ENCODE measurements at regions not wholly inside any gene's neighbourhood (a gene's known extent, or its start where the extent isn't known, plus 50 kb on each side); places are given as distances from the start of the nearest gene placed in this dataset.

DNA sequence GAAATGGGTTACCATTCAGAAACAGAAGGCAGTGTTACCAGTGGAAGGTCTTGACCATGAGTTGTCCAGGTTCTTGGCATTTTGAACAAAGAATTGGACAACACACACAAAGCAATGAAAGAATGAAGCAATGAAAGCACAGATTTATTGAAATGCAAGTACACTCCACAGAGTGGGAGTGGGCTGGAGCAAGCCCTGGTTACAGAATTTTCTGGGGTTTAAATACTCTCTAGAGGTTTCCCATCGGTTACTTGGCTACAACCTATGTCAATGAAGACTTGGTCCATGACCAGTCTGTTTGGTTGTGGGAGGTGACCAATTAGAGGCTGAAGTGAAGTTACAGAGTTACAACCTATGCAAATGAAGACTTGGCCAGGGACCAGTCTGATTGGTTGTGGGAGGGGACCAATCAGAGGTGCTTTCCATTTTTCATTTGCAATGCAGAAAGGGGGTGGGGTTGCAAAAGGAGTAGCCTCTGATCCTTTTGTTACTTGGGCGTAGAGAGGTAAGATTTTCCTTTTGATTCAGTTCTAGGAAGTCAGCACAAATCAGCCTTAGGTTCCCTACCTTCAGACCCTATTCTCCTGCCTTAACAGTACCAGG lies 71.7 kb upstream of the SPRY4 start:
- TF ChIP-seq CTCF (IDR thresholded peaks at IDR 0.05; ENCODE audit: low read depth, low read length) (no peak), EZH2phosphoT487 (IDR thresholded peaks at IDR 0.05; ENCODE audit: low read depth) (no peak)
